CD4-positive, alpha-beta T cell treated with Interleukin-17A for 1 hour (primary cell): ENCODE measurements at regions not wholly inside any gene's neighbourhood (a gene's known extent, or its start where the extent isn't known, plus 50 kb on each side); places are given as distances from the start of the nearest gene placed in this dataset.

ENCODE experiments used
- DNase-seq: peaks from one replicate; pipeline ENCODE4 v3.0.0-alpha.2; 2020

DNA sequence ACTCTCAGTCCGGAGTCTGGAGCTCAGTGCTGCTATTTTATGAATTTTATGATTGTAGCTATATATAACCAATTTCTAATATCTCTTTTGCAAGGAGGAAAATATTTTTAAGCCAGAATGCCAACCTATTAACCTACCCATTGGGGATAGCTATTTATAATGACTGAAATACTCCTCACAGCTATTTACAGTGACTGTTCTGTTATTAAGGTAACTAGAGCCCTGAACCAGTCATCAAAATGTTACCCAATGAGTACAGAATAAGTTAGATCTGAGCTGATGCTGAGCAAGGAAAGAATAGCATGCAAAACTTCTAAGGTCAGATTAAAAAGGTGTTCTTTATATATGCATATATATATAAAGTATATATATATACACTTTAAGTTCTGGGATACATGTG, 79.6 kb upstream of the PPP2R3A start:
- DNase-seq, result no peak

DNA sequence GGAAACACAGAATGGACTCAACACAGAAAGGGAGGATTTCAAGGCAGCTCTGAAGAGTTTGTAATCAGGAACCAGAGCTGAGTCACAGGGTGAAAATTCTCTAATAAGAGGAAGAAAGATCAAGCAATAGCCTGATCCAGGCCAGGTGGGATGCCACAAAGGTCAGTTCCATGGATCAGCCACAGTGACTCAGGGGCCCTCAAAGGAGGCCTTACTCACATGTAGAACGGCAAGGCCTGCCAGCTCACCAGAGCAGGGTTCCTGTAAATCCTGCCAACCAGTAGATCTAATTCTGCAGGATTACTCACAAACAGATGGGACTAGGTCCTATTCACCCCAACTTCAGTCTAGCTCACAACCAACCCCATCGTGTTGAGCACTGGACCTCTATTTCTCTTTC, 78.3 kb upstream of the PPP2R3A start:
- no peak for DNase-seq

DNA sequence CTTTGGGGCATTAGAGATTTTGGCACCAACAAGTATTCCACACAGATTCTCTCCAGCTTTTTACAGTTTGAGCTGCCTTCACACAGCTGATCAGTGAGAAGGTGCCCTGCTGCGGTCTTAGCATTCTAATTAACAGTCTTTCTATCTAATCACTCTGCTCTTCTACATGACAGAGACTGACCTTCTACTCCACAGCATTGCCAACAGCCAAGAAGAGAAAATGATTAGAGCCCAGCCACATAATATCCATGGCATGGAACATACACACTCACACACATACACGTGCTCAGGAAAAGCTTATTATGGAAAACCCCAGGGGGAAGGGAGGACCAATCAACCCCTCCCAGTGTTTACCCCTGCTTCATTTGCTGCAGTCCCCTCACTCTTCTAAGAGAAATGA, 76.1 kb upstream of the PPP2R3A start:
- DNase-seq, result no peak

DNA sequence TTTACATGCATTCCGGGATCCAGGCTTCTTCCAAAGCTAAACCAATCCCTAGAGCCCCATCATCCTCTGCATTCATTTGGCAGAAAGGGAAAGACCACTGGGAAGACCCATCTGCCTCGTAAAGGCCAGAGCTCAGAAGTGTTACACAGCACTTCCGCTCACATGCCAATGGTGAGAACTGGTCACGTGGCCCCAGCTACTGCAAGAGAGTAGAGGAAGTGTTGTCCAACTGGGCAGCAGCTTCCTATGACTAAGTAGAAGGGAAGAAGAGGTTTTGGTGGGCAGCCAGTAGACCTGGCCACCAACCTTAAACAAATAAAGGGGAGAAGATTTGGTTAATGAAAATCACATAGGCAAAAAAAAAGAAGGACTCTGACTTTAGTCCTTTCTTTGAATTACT, 74.4 kb upstream of the PPP2R3A start:
- no peak for DNase-seq

DNA sequence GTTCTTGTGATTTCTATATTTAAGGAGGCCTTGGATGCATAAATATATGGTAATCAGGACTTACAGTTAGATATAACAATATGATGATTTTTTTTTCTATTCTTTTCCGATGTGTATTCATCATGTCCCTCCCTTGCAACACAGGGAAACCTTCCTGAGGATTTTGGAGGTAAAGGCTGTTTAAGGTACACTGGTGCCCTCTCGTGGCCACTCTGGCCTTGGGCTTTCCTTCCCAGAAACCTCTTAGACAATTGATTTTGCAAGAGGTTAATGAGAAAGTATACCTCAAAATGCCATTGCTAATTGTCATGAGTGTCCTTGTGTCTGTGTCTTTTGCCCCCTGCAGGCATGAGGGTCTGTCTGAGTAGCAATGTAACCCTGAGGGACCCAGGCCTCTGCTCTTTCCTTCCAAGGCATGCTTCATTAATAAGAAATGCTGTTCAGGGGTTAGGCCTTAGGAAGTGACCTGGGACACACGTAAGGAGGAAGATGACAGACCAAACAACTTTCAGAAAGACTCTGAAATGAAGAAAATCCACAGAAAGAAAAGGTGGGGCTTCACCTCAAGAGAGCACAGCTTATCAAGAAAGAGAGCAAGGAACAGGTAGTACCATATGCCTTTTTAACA, 70.3 kb upstream of the PPP2R3A start:
- DNase-seq, result peak; percentile 17

DNA sequence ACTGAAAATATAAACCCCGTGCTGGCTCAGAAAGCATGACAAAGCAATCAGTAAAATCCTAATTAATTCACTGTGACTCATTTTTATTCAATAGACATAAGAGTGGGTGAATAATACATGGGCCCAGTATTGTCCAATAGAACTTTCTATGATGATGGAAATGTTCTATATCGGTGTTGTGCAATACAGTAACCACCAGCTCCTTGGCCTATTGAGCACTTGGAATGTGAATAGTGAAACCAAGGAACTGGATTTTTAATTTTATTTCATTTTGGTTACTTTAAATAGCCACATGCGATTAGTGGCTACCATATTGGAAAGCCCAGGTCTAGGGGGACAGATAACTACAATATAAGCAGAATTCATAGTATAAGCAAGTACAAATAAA, 69.8 kb upstream of the PPP2R3A start:
- no peak for DNase-seq

DNA sequence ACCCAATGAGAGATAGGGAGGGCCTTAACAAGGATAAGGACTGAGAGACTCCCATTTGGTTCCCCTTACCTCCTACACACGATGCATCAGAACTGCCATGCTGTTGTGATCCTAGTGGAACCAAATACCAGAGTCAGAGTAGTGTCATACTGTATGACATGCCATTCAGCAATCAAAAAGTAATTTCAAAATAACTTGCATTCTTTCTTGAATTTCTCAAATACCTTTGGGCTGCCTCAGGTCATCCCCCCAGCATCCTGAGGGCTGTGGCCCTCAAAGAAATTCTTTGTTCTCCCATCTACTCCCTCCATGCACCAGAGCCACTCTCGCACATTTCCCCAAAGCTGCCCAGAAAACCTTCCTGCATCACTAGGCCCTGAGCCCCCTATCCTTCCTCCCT, 68.9 kb upstream of the PPP2R3A start:
- no peak for DNase-seq

DNA sequence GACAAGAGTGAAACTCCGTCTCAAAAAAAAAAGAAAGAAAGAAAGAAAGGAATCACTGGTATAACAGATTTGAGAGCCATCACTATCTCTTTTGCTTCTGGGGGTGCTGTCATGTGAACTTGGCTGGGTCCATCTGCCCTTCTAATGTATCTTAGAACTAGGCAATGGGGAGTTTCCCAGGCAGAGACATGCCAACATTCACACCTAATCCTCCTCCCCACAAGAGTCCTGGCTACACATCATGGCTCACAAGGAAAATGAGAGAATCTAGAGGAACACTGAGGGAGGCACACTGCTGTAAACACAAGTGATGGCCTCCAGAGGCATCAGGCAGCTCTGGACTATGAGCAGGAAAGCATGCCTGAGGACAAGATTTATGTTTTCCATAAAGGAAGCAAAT, 67.8 kb upstream of the PPP2R3A start:
- no peak for DNase-seq

DNA sequence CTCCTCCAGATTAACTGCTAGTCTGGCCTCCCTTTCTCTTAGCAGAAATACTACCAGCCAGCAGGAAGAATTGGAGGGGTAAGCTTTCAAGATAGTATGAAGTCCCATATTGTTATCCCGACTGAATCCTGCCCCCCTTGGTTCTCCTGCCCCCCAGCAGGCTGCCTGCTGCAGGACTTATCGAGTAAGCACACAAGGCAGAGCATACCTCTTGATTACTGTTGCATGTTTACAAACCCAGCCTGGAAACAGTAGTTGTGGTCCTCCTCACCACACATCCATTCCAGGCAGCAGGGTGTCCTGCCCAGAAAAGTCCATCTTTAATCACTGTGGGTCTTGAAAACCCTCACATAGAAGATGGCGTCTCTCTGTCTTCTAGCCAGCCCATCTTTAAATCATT, 66.8 kb upstream of the PPP2R3A start:
- DNase-seq, result no peak

DNA sequence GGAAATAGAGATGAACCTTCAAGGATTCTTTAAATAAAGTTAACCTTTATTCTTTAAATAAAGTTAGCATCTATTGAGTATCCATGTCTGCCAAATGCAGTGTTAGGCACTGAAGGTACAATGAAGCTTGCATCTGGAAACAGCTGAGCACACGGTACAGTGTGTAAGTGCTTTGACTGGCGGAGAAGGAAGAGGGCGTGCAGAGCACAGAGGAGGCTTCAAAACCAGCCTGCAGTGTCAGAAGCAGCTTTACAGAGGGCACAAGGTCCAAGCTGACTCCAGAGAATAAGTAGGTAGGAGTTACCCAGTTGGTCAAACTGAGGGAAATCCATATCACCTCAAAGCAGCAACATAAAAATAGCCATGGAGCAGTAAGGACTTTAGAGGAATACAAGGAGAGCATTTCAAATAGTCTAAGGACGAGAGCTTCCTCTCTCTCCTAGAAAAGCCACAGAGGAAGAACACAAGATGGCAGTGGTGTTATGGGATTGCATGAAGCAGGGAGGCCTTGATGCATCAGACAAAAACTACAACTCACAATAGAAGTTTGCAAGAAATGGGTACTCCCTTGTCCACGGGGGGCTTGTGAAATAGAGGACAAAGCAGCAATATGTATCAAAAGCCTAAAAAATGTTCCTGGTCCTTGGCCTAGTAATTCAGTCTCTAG, 60.3 kb upstream of the PPP2R3A start:
- no peak for DNase-seq

DNA sequence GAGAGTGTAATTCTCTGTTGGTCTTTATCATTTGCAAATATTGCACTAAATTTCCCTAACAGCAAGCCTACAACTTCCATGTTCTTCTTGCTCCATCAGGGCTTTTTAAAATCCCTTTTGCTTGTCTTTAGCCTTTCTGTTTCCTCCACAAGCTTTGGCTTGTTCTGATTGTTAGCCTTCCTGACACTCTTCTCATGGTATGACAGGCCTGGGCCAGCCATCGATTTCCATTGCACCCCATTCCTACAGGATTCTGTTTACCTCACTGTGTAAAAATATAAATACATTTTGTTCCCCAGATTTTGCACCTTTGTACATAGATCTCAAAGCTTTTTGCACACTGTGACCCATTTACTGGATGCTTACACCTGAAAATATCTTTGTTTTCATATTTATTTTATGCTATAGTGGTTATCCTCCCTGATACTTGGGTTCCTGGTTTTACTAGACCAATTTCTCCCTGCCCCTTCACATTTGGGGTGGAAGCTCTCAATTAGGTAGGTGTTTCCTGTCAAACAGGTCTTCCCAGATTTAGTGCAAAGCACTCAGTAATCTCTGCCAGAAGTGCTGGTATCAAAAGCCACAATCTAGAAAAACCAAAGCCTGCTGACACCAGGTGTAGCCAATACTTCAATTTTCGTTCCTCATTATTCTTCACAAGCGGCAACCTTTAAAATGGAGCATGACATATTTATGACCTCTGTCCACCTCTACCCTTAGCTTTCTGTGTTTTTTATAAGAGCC, 57.9 kb upstream of the PPP2R3A start:
- DNase-seq, result no peak

DNA sequence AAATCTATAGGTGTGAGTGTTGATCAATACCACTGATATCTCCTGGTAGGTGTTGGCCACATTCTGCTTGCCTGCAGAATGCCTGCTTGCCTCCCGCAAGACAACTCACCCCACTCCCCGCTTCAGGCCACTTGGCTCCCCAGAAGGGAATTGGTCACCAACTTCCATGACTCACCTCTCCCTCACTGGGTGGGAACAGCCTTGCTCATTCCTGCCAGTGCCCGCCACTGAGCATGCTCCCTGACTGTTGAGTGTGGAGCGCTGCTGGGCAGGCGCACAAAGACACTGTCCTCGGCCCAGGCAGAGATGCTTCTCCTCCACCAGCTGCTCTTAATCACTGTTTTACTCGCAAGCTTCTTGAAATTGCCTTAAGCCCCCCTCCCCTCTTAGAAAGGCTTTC, 57.3 kb upstream of the PPP2R3A start:
- no peak for DNase-seq

DNA sequence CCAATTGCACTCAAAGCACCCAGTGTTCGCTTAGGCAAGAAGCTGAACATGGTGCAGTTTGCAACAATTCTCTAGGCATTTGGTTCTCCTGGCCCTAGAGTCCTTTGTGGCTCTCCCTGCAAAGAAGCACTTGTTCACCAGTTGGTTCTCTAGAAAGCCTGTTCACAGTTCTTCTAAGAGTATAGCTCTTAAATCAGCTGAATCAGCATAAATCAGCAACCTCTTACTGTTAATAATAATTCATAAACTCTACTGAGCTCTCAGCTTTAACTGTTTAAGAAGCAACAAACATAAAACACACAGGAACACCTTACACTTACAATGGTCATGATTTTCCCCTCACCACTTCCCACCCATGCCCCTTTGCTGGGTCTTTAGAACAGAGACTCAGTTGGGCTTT, 56.8 kb upstream of the PPP2R3A start:
- DNase-seq, result no peak

DNA sequence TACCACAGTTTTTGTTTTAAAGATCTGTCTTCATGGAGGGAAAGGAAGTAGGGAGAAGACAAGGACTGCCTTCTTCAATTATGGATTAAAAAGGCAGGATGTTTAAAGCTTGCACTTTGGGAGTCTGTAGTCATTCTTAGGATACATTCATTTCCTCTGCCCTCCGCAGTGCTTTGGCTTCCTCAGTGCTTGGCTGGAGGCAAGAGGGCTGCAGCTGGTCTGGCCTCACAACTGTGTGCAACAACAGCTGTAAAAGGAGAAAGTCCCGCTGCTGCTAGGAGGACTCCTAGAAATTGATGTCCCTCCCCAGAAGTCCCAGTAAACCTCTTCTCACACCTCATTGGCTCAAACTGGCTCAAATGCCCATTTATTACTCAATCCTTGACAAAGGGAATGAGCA, 54.4 kb upstream of the PPP2R3A start:
- no peak for DNase-seq

DNA sequence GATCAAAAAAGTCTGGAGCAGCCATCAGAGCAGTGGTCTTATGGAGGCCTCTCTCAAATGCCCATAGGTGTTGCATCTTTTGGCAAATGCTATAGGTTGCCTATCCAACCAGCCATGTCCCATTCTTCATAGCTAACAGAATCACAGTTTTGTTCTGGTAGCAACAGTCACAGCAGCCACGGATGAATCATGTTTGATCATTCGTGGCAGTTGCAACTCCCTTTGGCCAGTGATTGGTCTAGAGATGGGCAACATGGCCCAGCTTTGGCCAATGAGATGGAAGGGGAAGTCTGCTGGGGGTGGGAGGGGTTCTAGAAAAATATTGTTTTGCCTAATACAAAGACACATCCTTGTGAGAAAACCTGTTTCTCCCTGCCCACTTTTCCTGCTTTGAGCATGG, 50.3 kb upstream of the PPP2R3A start:
- no peak for DNase-seq
